Panc1 (cell line): ENCODE measurements at regions not wholly inside any gene's neighbourhood (a gene's known extent, or its start where the extent isn't known, plus 50 kb on each side); places are given as distances from the start of the nearest gene placed in this dataset.

Source experiments
- CTCF ChIP-seq: fragments of 450-650 bp; IDR thresholded peaks from 2 replicates; pipeline ENCODE4 v1.5.1; 2017; ENCODE audit warnings: mild to moderate bottlenecking
- POLR2AphosphoS5 ChIP-seq: IDR thresholded peaks from 2 replicates; pipeline ENCODE4 v1.6.1; 2012; ENCODE audit warnings: mild to moderate bottlenecking, low read depth, low read length, moderate library complexity
- REST ChIP-seq, 2 experiments: IDR thresholded peaks; 2 replicates each; pipeline ENCODE4 v1.6.1; 2011 to 2012; ENCODE audit warnings: low read depth in 2 of 2, control low read depth in 1 of 2, low read length in 1 of 2, mild to moderate bottlenecking in 1 of 2, moderate library complexity in 1 of 2; ENCODE audit not compliant: insufficient read depth in 1 of 2
- SIN3A ChIP-seq: IDR thresholded peaks from 2 replicates; pipeline ENCODE4 v1.6.1; 2012; ENCODE audit warnings: low read depth, mild to moderate bottlenecking, low read length, moderate library complexity, borderline replicate concordance; ENCODE audit not compliant: insufficient read depth
- TCF7L2 ChIP-seq: IDR thresholded peaks from 2 replicates; pipeline ENCODE4 v1.6.1; 2011; ENCODE audit warnings: mild to moderate bottlenecking, low read depth, low read length, inconsistent platforms

- TF ChIP-seq REST (IDR thresholded peaks at IDR 0.05; ENCODE audit: insufficient read depth in 1 of 2, low read depth in 2 of 2, low read length in 1 of 2) (no peak), CTCF (no peak), POLR2AphosphoS5 (no peak), TCF7L2 (no peak), SIN3A (no peak)
Measured at GRCh38 chr5:28215091-28215490, 1176.7 kb upstream of the CDH9 start.
